Hematopoietic multipotent progenitor cell treated with erythropoietin and hydrocortisone succinate and interleukin-3 and kit ligand, for 6 days (in vitro differentiated cells): ENCODE measurements at regions not wholly inside any gene's neighbourhood (a gene's known extent, or its start where the extent isn't known, plus 50 kb on each side); places are given as distances from the start of the nearest gene placed in this dataset.
"Not testable (repeated sequence)": the region's sequence is repeated elsewhere in the genome, so short reads cannot be mapped to it uniquely, and the experiment has no call there.

Experiments
- DNase-seq: peaks from one replicate; pipeline ENCODE4 v3.0.0-alpha.2; 2015

DNA sequence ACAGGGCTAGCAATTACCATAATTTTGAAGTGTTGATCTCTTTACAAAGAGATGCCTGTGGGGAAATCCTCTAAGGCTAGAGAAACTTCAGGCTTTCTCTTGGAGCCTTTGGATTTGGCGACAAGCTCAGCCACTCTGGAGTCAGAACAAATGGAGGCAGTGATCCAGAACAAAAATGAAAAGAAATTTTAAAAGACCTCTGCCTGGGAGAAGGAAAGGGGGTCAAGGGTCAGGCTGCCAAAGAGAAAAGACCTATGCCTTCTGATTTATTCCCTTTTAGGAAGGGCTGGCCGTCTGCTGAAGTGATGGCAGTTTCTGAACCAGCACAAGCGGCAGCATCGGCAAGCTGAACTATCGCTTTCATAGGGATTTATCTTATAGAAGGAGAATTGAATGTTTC lies 140.8 kb upstream of the SFRP2 start:
- DNase-seq, result no peak

DNA sequence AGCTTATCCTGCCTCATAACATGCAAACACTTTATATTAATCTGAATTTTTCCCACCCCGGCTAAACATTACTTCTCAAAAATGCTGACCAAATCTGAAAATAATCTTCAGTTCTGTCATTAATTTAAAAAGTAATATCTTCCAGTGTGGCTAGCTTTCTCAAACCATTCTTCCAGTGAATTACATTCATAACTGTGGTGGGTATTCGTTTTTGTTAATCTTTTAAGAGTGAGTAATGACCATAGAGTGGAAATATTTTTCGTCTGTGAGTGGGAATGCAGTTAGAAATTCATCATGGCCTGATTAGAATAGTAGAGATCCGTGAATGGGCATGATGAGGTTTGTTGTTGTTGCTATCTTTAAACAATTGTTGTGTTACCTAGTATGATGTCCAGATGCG lies 138.6 kb upstream of the SFRP2 start:
- no peak for DNase-seq

DNA sequence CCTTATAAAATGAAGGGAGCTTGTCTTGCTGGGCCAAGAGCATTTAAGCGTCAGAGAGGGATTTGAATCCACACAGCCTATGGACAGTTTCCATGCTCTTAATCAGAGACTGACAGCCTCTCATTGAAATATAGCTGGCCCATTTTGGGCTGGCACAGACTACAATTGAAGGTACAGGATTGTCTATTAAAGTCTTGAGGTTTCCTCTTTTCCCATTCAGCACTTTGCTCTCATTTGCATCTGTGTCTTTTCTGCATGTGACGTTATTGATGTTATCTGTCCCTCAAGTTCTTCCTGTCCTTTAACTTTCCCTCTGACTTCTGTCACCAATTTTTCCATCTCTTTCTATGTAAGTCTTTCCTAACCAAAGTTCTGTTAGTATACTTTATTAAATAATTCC lies 133.3 kb upstream of the SFRP2 start:
- no peak for DNase-seq

DNA sequence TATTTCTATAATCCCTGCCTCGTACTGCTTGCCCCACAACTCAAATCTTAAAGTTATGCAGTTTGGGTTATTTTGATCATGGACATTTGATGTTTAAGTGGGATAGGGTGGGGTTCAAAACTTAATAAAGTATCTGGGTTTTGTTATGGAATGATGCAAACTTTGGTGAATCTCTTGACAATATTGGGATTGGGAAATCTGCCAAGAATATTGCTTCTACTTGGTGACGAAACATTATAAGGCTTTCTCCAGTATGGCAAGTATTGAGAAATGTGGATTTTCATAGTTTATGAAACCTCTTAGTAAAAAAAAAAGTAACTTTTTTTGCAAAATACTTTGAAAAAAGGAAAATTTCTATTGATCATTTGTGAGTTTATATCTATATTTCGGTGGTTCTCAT lies 130.8 kb upstream of the SFRP2 start:
- DNase-seq, result no peak

DNA sequence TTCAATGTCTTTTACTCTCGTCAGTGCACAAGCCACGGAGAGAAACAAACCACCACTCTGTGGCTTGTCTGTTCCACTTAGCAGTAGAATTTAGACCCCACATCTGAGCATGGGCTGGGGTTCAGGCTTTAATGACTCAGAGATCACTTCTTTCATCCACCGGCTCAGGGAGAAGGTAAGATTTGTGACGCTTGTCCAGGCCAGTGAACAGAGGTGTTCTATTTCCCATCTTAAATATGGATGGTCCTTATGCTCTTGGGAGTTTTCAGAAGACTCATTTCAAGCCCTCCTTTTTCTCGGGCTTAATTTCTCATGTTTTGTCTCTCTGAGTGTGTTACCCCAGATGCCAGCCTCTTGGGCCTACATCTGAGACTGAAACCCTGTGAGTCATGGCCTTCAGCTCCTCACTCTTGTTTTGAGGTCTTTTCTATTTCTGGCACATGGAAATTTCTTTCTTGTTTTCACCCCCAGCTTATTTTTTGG lies 127.4 kb upstream of the SFRP2 start:
- no peak for DNase-seq

DNA sequence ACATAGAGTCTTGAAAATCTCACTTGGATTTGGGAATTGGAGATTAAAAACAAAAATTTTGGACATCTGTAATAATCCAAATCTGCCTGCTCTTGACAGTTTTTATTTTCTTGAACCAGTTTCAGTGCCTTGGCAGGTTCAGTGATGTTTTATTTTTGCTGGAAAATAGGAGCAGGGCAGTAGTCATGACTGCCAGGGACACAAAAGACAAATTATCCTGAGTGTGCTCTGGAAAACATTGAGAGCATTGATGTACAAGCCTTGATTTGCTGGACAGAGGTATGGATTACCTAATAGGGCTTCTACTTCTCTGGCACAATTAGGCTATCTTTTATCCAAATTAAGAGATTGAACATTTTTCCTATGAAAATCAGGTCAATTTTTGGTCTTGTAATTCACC lies 123.4 kb upstream of the SFRP2 start:
- DNase-seq, result no peak

DNA sequence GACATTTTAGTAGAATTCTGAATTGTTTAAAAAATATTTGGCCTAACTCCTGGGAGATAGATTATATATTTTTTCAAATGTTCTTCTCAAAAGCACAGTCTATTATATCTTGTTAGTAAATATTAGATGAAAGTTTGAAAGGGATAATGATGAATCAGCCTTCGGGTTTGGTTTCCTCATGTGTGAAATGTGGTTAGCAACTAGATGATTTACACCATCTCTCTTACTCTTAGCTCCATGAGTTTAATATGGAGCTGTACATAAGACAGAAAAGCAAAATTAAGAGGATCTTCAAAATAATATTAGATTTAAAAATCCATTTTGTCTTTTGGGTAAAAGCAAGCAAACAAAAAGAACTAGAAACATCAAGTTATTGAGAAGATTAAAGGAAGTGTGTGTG lies 120.8 kb upstream of the SFRP2 start:
- DNase-seq, result no peak

DNA sequence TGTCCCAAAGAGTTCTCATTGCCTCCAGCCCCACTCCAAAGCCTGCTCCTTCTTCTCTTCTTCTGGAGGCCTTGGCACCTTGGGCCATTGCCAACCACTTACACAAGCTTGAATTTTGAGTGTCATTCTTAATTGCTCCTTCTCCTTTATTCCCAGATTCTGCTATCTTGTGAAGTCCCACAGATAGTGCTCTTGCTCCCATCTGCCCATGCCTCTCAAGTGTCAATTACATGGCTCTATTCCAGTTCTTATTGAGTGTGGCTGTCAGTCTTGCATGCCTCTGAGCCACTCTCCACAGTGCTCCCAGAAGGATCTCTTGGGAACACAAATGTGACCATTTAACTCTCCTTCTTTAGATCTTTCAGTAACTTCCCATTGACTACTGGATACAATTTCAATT lies 117.3 kb upstream of the SFRP2 start:
- no peak for DNase-seq

DNA sequence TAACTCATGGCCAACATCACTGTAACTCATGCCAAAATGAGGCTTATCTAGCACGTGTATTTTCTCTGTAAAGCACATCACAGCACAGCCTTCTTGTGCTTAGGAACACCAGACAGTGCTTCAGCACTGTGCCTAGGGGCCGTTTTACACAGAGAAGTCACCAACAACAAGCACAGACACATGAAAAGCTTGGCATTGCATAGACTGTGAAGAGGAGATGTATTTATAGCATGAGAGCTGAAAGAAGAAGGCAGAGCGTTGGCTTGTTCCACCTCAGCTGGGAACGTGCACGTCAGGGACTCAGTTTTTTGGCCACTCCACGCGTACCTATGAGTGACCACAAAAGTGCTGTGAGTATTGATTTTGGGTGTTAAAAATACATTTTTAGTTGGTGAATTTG lies 116.3 kb upstream of the SFRP2 start:
- DNase-seq, result no peak

DNA sequence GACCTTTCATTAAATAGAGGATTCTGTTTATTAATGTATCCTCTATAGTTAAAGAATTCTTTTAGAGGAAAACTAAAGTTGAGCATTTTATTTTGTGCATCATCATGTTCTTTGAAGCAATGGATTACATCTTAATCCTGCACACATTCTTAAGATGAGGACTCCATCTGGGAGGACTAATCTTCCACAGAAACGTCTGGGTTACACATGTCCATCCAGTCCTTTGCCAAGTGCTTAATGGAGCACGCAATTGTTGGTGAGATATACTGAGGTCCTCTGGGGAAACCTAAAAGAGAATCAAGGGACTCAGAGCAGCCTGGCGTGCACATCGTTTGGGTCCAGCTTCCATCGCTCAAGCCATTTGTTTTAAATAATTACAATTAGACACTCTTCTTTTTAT lies 115.1 kb upstream of the SFRP2 start:
- no peak for DNase-seq

DNA sequence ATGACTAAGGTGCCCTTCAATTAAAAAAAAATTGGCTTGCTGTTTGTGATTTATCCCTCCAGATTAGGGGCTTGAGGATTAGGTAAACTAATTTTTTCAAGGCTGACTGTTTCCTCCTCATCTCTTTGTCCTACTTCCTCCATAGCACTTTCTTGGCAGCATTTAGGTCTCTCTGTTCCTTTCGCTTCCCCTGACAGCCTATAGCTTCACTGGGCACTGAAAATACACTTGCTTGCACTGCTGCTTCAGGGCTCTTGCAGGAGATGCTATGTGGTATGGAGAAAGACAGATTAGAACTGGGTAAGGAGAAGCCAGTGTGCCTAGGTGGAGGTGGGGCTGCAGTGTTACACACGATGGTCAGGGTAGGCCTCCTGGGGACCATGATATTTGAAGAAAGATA lies 112.3 kb upstream of the SFRP2 start:
- no peak for DNase-seq

DNA sequence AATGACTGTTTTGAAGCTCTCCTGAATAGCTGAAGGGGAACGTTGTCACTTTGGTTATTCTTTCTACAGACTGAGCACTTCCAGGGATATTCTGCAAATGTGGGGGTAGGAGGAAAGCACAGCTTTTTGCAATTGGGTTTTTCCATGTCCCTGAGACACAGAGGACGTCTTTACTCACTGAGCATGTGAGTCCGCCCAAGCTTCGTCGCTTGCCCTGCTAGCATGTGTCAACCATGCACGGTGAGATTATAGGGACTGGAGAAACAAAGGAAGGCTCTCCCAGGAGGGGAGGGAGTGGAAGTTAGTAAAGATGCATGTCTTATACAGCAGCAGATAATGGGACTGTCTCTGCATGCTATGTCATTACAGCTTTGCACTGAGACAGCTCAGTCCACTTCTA lies 111.5 kb upstream of the SFRP2 start:
- no peak for DNase-seq

DNA sequence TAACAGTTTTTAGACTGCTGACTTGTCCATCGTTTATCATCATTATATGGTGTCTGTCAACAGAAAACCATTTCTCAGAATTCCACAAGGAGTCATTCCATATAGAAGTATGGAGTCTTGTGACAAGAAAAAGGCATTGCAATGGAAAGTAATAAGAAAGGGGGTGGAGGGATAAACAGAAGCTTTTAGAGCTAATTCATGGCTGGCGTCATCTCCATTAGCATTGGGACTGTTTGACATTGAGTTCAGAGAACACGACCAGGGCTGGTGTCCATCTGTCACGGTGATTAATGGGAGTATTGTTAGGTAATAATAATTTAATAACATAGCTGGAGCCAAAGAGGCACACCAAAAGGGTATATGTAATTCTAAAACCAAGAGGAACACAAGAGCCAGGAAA lies 101.9 kb upstream of the SFRP2 start:
- DNase-seq, result no peak

DNA sequence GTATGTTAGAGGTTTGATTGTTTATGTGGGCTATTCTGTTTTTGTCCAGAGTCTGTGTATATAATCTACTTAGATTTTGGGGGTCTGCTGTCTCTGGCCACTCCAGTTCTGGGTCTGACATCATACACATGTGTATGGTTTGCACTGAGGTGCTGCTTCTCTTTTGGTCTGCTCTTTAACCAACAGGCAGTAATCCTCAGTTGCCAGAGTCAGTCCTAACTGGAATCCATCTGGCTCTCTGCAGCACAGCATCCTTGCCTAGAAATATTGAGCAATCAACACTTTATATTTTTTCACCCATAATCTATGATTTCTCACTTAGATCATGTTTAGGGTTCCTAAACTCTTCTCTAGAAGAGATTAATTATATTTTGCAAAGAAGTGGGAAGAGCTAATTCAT lies 98.3 kb upstream of the SFRP2 start:
- DNase-seq, result no peak

DNA sequence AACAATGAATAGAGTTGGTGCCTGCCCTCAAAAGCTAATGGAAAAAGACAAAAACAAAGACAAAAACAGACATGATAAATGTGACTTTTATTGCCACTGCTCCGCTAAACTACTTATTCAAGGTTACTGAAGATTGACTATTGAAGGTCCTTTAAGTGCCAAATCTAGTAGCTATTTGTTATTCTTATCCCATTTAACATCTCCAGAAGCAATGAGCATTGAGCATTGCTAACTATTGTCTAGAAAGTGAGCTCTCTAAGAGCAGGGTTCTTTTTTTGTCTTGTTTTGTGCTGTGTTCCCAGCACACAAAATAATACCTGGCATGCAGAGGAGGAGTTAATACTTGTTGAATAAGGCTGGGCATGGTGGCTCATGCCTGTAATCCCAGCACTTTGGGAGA lies 95.4 kb upstream of the SFRP2 start:
- DNase-seq, result no peak

DNA sequence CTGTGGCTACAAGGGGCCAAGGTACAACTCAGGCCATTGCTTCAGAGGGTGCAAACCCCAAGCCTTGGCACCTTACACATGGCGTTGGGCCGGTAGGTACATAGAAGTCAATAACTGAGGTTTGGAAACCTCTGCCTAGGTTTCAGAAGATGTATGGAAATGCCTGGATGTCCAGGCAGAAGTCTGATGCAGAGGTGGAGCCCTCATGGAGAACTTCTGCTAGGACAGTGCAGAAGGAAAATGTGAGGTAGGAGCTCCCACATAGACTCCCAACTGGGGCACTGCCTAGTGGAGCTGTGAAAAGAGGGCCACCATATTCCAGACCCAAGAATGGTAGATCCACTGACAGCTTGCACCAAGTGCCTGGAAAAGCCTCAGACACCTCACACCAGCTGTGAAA lies 92.1 kb upstream of the SFRP2 start:
- DNase-seq, result no peak

DNA sequence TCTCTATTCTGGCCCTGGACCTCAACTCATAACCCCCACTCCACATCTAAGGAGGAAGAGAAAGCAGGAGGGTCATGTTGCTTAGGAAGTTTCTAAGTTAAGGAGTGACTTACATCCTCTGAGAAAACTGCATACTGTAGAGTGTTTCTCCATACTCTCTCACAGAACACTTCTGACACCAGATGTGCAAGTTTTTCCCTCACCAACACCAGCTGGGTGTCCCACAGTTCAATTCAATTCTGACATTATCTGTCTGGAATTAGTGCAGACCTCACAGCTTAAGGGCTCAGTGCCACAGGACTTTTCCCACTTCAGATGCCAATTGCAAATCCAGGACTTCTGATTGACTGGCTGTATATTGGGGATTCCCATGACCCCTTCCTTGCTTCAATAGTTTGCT lies 89.0 kb upstream of the SFRP2 start:
- DNase-seq, result no peak

DNA sequence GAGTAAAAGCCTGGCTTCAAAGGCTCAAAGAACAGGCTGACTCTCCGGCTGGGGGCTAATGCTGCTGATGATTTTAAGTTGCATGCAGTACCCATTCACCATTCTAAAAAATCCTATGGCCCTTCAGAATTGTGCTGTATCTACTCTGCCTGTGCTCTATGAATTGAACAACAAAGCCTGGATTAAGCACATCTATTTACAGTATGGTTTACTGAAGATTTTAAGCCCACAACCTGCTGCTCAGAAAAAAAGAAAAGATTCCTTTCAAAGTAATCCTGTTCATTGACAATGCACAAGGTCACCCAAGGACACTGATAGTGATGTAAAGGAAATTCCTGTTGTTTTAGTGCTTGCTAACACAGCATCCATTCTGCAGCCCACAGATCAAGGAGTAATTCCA lies 84.9 kb upstream of the SFRP2 start:
- DNase-seq, result no peak

DNA sequence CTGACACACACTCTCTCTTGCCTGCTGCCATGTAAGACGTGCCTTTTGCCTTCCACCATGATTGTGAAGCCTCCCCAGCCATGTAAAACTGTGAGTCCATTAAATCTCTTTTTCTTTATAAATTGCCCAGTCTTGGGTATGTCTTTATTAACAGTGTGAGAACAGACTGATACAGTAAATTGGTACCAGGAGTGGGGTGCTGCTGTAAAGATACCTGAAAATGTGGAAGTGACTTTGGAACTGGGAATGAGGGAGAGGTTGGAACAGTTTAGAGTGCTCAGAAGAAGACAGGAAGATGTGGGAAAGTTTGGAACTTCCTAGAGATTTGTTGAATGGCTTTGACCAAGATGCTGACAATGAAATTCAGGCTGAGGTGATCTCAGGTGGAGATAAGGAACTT lies 77.9 kb upstream of the SFRP2 start:
- DNase-seq, result not testable (repeated sequence)

DNA sequence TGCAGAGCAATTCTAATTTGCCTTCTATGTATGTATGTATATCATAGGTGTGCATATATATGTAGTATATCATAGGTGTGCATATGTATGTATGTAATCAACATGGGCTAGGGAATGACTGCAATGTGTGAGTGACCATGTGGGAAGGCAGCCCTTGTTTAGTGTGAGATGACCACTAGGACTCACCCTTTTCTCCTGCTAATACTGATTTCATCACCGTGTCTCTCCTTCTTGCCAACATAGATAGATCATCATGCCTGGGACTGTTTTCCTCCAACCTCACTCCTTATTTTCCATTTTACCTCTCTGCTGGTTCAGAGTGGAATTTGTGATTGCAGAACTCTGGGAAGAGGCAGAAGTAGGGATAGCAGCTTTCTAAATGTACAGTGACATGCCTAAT lies 63.6 kb upstream of the SFRP2 start:
- no peak for DNase-seq

DNA sequence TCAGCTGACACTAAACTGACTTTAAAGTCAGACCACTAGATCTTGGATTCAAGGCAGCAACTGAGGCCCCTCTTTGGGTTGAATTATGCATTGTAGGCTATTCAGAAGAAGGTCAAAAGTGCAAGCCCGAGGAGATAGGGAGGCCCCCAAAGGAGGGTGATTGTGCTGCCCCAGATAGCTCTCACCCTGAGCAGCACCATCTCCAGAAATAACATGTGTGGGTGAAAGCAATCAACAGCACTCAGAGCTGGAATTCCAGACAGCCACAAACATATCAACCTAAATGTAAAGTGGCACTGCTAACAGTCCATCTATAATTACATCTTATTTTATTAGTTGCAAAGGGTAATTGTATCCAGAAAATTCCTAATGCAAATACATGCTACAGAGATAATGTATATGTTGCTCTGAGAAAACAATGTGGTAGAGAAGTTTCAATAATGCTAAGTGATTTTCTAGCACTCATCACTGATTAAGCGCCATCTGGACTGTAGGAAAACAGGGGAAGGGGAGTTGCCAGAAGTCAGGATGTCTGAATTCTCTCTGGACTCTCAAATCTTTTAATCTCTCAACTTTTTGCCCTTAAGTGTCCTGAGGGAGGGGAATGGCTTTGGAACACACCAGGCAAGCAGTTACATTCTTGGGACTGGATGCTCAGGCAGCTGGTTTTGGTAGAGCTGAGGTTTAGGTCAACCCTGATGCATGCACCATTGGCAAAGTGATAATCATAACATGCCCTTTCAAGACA lies 61.8 kb upstream of the SFRP2 start:
- DNase-seq, result no peak

DNA sequence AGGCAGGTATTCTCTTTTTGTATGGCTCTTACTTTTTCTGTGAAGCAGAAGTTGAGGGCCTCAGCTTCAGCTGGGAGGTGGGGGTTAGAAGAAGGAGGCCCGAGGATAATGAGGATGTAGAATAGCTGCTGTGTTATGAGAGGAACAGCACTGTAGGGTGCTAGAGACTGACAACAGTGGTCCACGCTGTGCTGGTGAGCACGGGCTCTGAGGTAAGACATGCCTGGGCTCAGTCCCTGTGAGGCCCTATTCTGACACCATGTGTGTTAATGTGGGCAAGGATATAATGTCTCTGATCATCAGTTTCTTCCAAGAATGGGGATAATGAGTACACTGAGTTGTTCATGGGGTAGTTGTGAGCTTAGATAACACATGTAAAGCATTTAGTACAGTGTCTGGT lies 55.3 kb upstream of the SFRP2 start:
- no peak for DNase-seq
